Stomach (tissue), 8 donors: ENCODE measurements at regions not wholly inside any gene's neighbourhood (a gene's known extent, or its start where the extent isn't known, plus 50 kb on each side); places are given as distances from the start of the nearest gene placed in this dataset.
"Not testable (repeated sequence)": the region's sequence is repeated elsewhere in the genome, so short reads cannot be mapped to it uniquely, and the experiment has no call there.

ENCODE experiments used
- DNase-seq, 2 donors: peaks; one replicate each; pipeline versions ENCODE4 v3.0.0 to v3.0.0-alpha.2; 2013 to 2019
- H3K27ac ChIP-seq, 5 donors: fragments of 200-600 bp in 4 of 5; sonication (generic) in 4 of 5; one replicate each; pipeline ENCODE4 v1.5.1; 2013 to 2019; ENCODE audit warnings: mild to moderate bottlenecking in 1 of 5, moderate library complexity in 1 of 5
- H3K27me3 ChIP-seq, 3 donors: fragments of 200-600 bp; sonication (generic); one replicate each; pipeline ENCODE4 v1.5.1; 2017 to 2019; ENCODE audit warnings: mixed run types in 1 of 3
- H3K36me3 ChIP-seq, 4 donors: fragments of 200-600 bp; sonication (generic); 1 replicate in 3 of 4; 2 replicates in 1 of 4; pipeline ENCODE4 v1.5.1; 2016 to 2019
- H3K4me1 ChIP-seq, 4 donors: fragments of 200-600 bp; sonication (generic); one replicate each; pipeline ENCODE4 v1.5.1; 2016 to 2019
- H3K4me3 ChIP-seq, 4 donors: fragments of 200-600 bp; sonication (generic) in 3 of 4; one replicate each; pipeline ENCODE4 v1.5.1; 2016 to 2019; ENCODE audit warnings: mild to moderate bottlenecking in 1 of 4
- H3K9me3 ChIP-seq, 4 donors: fragments of 200-600 bp; sonication (generic); one replicate each; pipeline ENCODE4 v1.5.1; 2016 to 2019
- CTCF ChIP-seq, 7 experiments: fragments of 450-650 bp in 4 of 7; fragments of 200-600 bp in 3 of 7; sonication (generic) in 3 of 7; IDR thresholded peaks; one replicate each; pipeline ENCODE4 v1.5.1; 2016 to 2019; ENCODE audit warnings: antibody characterized with exemption in 7 of 7, control low read depth in 2 of 7, mild to moderate bottlenecking in 1 of 7
- EP300 ChIP-seq: sonication (generic); formaldehyde crosslinking; IDR thresholded peaks from one replicate; pipeline ENCODE4 v1.6.1; 2017; ENCODE audit warnings: antibody characterized with exemption
- POLR2A ChIP-seq, 4 donors: fragments of 450-650 bp; IDR thresholded peaks; one replicate each; pipeline ENCODE4 v1.6.1; 2016; ENCODE audit warnings: antibody characterized with exemption in 4 of 4, control low read depth in 2 of 4, mild to moderate bottlenecking in 1 of 4, moderate library complexity in 1 of 4
- POLR2AphosphoS5 ChIP-seq, 3 donors: sonication (generic); formaldehyde crosslinking; IDR thresholded peaks; one replicate each; pipeline ENCODE4 v1.6.1; 2016; ENCODE audit warnings: antibody characterized with exemption in 3 of 3
- WGBS, 5 donors: extraction: QIAGEN DNeasy Blood & Tissue Kit in 3 of 5; methylation state at CpG; one replicate each; pipeline versions ENCODE4 v1.1.5 to v1.1.7; 2013 to 2018; 5-methylcytosine and 5-hydroxymethylcytosine counted together
- intact Hi-C: fragments of 100-400 bp; cut with DNase I; formaldehyde crosslinking; loops from one replicate; pipeline ENCODE4 v1.15.1; 2023; ENCODE audit warnings: low total_unique reads
- donor health status: healthy with polysubstance abuse.
- donor health status: Bipolar disorder and iron deficiency.
- donor health status: healthy.

- TF ChIP-seq POLR2A (IDR thresholded peaks at IDR 0.05) (no peak), POLR2AphosphoS5 (IDR thresholded peaks at IDR 0.05) (no peak), CTCF (IDR thresholded peaks at IDR 0.05) (no peak), EP300 (no peak)
- Histone ChIP-seq H3K27ac (no peak overlapping the region), H3K27me3 (peaks cover 0 to 4% (median 0%) of the 10 kb centered on the region in 3 donors), H3K9me3 (no peaks in the 10 kb centered on the region), H3K4me1 (no peaks in the 10 kb centered on the region), H3K4me3 (no peak overlapping the region), H3K36me3 (no peaks in the 10 kb centered on the region)
- intact Hi-C loops = no loop called here
- DNase-seq = no peak
- WGBS, 5 donors = 54 to 76% (median 62%) methylated on average over 4 of the region's 4 CpGs
These were observed 75.9 kb upstream of the CADPS start for GRCh38 chr3:62951037-62951613.

DNA sequence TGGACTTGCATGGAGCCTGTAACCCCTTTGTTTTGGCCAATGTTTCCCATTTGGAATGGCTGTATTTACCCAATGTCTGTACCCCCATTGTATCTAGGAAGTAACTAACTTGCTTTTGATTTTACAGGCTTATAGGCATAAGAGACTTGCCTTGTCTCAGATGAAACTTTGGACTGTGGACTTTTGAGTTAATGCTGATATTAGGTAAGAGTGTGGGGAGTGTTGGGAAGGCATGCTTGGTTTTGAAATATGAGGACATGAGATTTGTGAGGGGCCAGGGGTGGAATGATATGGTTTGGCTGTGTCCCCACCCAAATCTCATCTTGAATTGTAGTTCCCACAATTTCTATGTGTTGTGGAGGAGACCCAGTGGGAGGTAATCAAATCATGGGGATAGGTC, 76.7 kb upstream of the CADPS start:
- H3K9me3 ChIP-seq, H3K27me3 ChIP-seq, H3K36me3 ChIP-seq, DNase-seq, intact Hi-C loops, H3K4me1 ChIP-seq, H3K4me3 ChIP-seq, H3K27ac ChIP-seq: not testable (repeated sequence)

DNA sequence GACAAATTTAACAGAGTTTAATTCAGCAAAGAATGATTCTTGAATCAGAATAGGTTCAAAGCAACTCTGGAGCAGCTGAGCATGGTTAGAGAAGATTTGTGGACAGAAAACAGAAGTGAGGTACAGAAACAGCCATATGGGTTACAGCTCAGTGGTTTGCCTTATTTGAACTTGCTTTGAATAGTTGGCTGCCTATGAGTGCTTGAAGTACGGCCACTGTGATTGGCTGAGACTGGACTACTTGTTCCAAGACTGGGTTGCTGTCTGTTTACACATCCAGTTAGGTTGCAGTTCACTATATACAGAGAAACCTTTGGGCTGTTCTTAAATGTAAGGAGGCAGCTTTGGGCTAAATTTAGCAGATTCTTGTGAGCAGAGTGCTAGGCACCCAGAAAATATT, 79.4 kb upstream of the CADPS start:
- no peak for TF ChIP-seq POLR2A (IDR thresholded peaks at IDR 0.05)
- TF ChIP-seq CTCF (IDR thresholded peaks at IDR 0.05) = no peak
- TF ChIP-seq EP300 = no peak
- no peak for TF ChIP-seq POLR2AphosphoS5 (IDR thresholded peaks at IDR 0.05)
- Histone ChIP-seq H3K4me1 (no peaks in the 10 kb centered on the region), H3K4me3 (no peak overlapping the region), H3K9me3 (no peaks in the 10 kb centered on the region), H3K27ac (no peak overlapping the region), H3K36me3 (no peaks in the 10 kb centered on the region), H3K27me3 (peaks cover 0 to 4% (median 0%) of the 10 kb centered on the region in 3 donors)
- DNase-seq = peak in 1 of 2 donors; percentile 9
- whole genome bisulfite sequencing, 5 donors = 46 to 69% (median 65%) methylated on average over 1 of the region's 1 CpG
- intact Hi-C loops = no loop called here

- no peak for TF ChIP-seq CTCF (IDR thresholded peaks at IDR 0.05)
- Histone ChIP-seq H3K27me3 (peaks cover 0 to 4% (median 0%) of the 10 kb centered on the region in 3 donors), H3K36me3 (no peaks in the 10 kb centered on the region), H3K4me1 (no peaks in the 10 kb centered on the region), H3K27ac (no peak overlapping the region), H3K4me3 (no peak overlapping the region), H3K9me3 (no peaks in the 10 kb centered on the region)
- intact Hi-C loops = no loop called here
- WGBS, 5 donors = 45 to 65% (median 49%) methylated on average over 4 of the region's 4 CpGs
- no peak for DNase-seq
These were observed 79.9 kb upstream of the CADPS start for GRCh38 chr3:62955126-62955525.

GRCh38 chr3:62956411-62956810, 81.2 kb upstream of the CADPS start:
- no peaks in the 10 kb centered on the region for H3K9me3 ChIP-seq
- 34 to 58% (median 43%) methylated on average over 2 of the region's 2 CpGs for WGBS, 5 donors
- no peak overlapping the region for H3K4me3 ChIP-seq

More at GRCh38 chr3:62956411-62956810, 81.2 kb upstream of the CADPS start:
- Histone ChIP-seq H3K4me1 (no peaks in the 10 kb centered on the region), H3K27ac (no peak overlapping the region), H3K36me3 (no peaks in the 10 kb centered on the region), H3K27me3 (peaks cover 0 to under 1% (median 0%) of the 10 kb centered on the region in 3 donors)
- no peak for DNase-seq
- TF ChIP-seq POLR2AphosphoS5 (IDR thresholded peaks at IDR 0.05) (no peak), CTCF (IDR thresholded peaks at IDR 0.05) (no peak), EP300 (no peak), POLR2A (IDR thresholded peaks at IDR 0.05) (no peak)
- intact Hi-C loops = no loop called here
